ENCODE measurements at regions not wholly inside any gene's neighbourhood (a gene's known extent, or its start where the extent isn't known, plus 50 kb on each side); places are given as distances from the start of the nearest gene placed in this dataset.

GRCh38 chr13:40270726-40271125, 395.7 kb downstream of the FOXO1 start:
- TF ChIP-seq CTCF (IDR thresholded peaks at IDR 0.05) (no peak), POLR2A (IDR thresholded peaks at IDR 0.05) (no peak), POLR2AphosphoS5 (IDR thresholded peaks at IDR 0.05) (no peak)

Data from breast epithelium (tissue), 3 donors.